ENCODE measurements at regions not wholly inside any gene's neighbourhood (a gene's known extent, or its start where the extent isn't known, plus 50 kb on each side); places are given as distances from the start of the nearest gene placed in this dataset.

DNA sequence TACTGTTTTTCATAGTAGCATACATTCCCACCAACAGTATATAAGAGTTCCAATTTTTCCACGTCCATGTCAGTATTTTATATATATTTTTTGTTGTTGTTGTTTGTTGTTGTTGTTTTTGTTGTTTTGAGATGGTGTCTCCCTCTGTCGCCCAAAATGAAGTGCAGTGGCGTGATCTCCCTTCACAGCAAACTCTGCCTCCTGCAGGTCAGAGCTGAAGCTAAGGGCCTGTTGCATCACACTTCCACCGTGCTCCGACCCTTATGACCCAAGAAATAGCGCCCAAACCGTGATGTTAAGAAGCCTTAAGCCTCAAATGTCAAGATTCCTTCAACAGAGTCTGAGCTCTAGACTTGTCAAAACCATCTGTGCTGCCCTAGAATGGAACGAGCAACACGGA, 2032.3 kb downstream of the MRPL39 start:
- Histone ChIP-seq H3K27ac (ENCODE audit: insufficient read depth, low read length) (no peak overlapping the region), H2AFZ (replicated peaks; ENCODE audit: low read length, poor library complexity) (no peak overlapping the region), H3K4me1 (ENCODE audit: control insufficient read depth, insufficient read depth, low read length) (no peaks in the 10 kb centered on the region), H2BK20ac (ENCODE audit: low read depth, low read length) (no peak overlapping the region), H3K14ac (replicated peaks; ENCODE audit: low read depth, low read length) (no peak overlapping the region), H2BK15ac (ENCODE audit: low read depth, low read length) (no peak overlapping the region), H3K9me3 (ENCODE audit: control insufficient read depth, insufficient read depth, low read length) (peaks cover 6% of the 10 kb centered on the region), H3K79me1 (ENCODE audit: low read depth in 1 of 2, low read length in 2 of 2) (no peaks in the 10 kb centered on the region), H3K4ac (ENCODE audit: low read depth, low read length) (no peak overlapping the region), H4K91ac (ENCODE audit: insufficient read depth, low read depth, low read length) (no peak overlapping the region), H2BK5ac (ENCODE audit: low read depth, low read length, poor library complexity, severe bottlenecking) (no peak overlapping the region), H2AK9ac (replicated peaks; ENCODE audit: low read depth, low read length, poor library complexity) (no peak overlapping the region), H3K18ac (ENCODE audit: low read depth, low read length) (no peak overlapping the region), H2BK120ac (ENCODE audit: low read depth, low read length) (no peak overlapping the region), H3K9me1 (ENCODE audit: insufficient read depth, low read length) (no peaks in the 10 kb centered on the region), H4K5ac (ENCODE audit: low read depth, low read length) (no peak overlapping the region), H3K9ac (ENCODE audit: low read depth, low read length) (no peak overlapping the region), H3K36me3 (ENCODE audit: control insufficient read depth, insufficient read depth, low read length) (no peaks in the 10 kb centered on the region), H2AK5ac (ENCODE audit: low read depth, low read length) (no peak overlapping the region), H4K8ac (ENCODE audit: low read depth in 2 of 2, low read length in 2 of 2) (no peak overlapping the region), H3K4me2 (ENCODE audit: low read depth, low read length) (no peak overlapping the region), H3K23ac (ENCODE audit: low read depth, low read length) (no peak overlapping the region), H3K56ac (ENCODE audit: extremely low read depth, insufficient read depth, low read length) (no peak overlapping the region), H4K20me1 (ENCODE audit: insufficient read depth, low read length) (no peaks in the 10 kb centered on the region), H3K27me3 (ENCODE audit: control insufficient read depth, insufficient read depth, low read length) (no peaks in the 10 kb centered on the region), H3K4me3 (ENCODE audit: insufficient read depth, low read depth, low read length) (no peak overlapping the region)
- TF ChIP-seq POLR2A (IDR thresholded peaks at IDR 0.05; ENCODE audit: low read depth, low read length) (no peak), MAFK (IDR thresholded peaks at IDR 0.05; ENCODE audit: low read depth, low read length) (no peak), RAD21 (IDR thresholded peaks at IDR 0.05; ENCODE audit: low read length) (no peak), MXI1 (IDR thresholded peaks at IDR 0.05; ENCODE audit: borderline replicate concordance, low read depth, low read length) (no peak), SMC3 (IDR thresholded peaks at IDR 0.05; ENCODE audit: low read depth, low read length) (no peak), MAZ (IDR thresholded peaks at IDR 0.05; ENCODE audit: borderline replicate concordance, low read depth, low read length) (no peak), CHD1 (IDR thresholded peaks at IDR 0.05; ENCODE audit: low read depth, low read length) (no peak), CEBPB (IDR thresholded peaks at IDR 0.05; ENCODE audit: low read depth, low read length) (no peak)
- TF ChIP-seq, protein P1, sequence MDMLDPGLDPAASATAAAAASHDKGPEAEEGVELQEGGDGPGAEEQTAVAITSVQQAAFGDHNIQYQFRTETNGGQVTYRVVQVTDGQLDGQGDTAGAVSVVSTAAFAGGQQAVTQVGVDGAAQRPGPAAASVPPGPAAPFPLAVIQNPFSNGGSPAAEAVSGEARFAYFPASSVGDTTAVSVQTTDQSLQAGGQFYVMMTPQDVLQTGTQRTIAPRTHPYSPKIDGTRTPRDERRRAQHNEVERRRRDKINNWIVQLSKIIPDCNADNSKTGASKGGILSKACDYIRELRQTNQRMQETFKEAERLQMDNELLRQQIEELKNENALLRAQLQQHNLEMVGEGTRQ (IDR thresholded peaks at IDR 0.05; ENCODE audit: low read depth, low read length): no peak
- TF ChIP-seq, protein P2, sequence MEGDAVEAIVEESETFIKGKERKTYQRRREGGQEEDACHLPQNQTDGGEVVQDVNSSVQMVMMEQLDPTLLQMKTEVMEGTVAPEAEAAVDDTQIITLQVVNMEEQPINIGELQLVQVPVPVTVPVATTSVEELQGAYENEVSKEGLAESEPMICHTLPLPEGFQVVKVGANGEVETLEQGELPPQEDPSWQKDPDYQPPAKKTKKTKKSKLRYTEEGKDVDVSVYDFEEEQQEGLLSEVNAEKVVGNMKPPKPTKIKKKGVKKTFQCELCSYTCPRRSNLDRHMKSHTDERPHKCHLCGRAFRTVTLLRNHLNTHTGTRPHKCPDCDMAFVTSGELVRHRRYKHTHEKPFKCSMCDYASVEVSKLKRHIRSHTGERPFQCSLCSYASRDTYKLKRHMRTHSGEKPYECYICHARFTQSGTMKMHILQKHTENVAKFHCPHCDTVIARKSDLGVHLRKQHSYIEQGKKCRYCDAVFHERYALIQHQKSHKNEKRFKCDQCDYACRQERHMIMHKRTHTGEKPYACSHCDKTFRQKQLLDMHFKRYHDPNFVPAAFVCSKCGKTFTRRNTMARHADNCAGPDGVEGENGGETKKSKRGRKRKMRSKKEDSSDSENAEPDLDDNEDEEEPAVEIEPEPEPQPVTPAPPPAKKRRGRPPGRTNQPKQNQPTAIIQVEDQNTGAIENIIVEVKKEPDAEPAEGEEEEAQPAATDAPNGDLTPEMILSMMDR (conservative IDR thresholded peaks at IDR 0.05; ENCODE audit: low read depth, low read length): no peak
- TF ChIP-seq, protein P3, sequence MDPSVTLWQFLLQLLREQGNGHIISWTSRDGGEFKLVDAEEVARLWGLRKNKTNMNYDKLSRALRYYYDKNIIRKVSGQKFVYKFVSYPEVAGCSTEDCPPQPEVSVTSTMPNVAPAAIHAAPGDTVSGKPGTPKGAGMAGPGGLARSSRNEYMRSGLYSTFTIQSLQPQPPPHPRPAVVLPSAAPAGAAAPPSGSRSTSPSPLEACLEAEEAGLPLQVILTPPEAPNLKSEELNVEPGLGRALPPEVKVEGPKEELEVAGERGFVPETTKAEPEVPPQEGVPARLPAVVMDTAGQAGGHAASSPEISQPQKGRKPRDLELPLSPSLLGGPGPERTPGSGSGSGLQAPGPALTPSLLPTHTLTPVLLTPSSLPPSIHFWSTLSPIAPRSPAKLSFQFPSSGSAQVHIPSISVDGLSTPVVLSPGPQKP (IDR thresholded peaks at IDR 0.05; ENCODE audit: borderline replicate concordance, low read depth, low read length): no peak
- no CpG with 5 or more reads among the region's 9 CpGs for WGBS, 2 experiments (ENCODE audit: extremely low coverage in 2 of 2, insufficient read length in 1 of 2)
- intact Hi-C loops (cut with micrococcal nuclease): no loop called here
- ChIA-PET CTCF (interaction anchor here (0.5 kb wide), 1 partner anchor 790 kb away, joined by 3 read pairs; no protein-coding TSS in a partner anchor), POLR2A (ENCODE audit: unreplicated experiment) (no interaction called here)
- ATAC-seq (ENCODE audit: low read depth) (no peak), DNase-seq (no peak)
- dilution Hi-C loops (cut with HindIII; ENCODE audit: low sequenced_read_pairs, unreplicated experiment): no loop called here
- no TSS peak for BruUV-seq (replicated peaks)
- in situ Hi-C loops (cut with MboI; ENCODE audit: low sequenced_read_pairs): no loop called here

Data from IMR-90 (cell line).